ENCODE measurements at regions not wholly inside any gene's neighbourhood (a gene's known extent, or its start where the extent isn't known, plus 50 kb on each side); places are given as distances from the start of the nearest gene placed in this dataset.

- DNase-seq (ENCODE audit: low read depth in 2 of 2) = no peak
Measured at GRCh38 chr11:8323161-8323935, 59.7 kb upstream of the LMO1 start.

GRCh38 chr11:8321876-8322275, 58.2 kb upstream of the LMO1 start:
- DNase-seq (ENCODE audit: low read depth in 2 of 2) = no peak

- no peak for DNase-seq (ENCODE audit: low read depth in 2 of 2)
Measured at GRCh38 chr11:8320076-8320475, 56.4 kb upstream of the LMO1 start.

DNA sequence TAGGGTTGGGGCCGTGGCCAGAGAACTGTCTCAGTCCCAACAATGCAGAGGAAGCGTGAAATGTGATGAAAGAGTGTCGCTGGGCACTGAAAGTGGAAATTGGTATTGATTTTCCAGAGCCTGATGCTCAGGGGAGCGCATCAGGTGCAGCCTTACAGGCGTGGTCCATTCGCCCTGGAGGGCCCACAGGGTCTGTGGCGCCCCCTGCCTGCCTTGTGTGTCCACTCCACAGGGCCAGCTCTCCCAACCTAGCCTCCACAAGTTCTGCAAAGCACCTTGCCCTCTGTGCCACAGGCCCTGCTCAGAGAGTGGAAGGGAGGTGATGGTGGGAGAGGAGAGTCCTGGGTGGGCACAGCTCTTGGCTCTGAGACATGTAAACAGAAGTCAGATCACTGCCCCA, 54.9 kb upstream of the LMO1 start:
- DNase-seq (ENCODE audit: low read depth in 2 of 2) = no peak

DNA sequence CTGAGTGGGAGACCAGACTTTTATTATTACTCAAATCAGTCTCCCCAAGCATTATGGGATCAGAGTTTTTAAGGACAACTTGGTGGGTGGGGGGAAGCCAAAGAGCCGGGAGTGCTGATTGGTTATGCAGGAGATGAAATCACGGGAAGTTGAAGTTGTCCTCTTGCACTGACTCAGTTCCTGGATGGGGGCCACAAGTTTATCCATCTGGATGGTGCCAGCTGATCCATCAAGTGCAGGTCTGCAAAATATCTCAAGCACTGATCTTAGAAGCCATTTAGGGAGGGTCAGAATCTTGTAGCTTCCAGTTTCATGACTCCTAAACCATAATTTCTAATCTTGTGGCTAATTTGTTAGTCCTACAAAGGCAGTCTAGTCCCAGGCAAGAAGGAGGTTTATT, 53.5 kb upstream of the LMO1 start:
- DNase-seq (ENCODE audit: low read depth in 2 of 2) = no peak

DNA sequence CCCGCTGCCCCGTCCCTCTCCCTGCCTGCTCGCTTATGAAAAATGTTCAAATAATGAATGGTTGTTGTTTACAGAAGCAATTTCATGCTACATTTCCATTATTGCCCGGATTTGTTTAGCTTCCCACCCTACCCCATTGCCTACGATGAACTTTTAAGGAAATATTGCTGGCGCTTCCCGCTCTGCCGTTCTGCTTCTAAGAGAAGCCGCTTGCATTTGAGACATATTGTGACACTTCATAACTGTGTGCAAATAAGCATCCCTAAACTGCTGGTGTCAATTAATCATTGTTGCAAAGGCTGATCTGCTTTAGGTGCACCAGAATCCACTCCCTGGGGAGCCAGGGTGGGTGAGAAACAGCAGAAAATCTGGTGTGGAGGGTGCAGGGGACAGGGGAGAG, 52.3 kb upstream of the LMO1 start:
- DNase-seq (ENCODE audit: low read depth in 2 of 2) = no peak

DNA sequence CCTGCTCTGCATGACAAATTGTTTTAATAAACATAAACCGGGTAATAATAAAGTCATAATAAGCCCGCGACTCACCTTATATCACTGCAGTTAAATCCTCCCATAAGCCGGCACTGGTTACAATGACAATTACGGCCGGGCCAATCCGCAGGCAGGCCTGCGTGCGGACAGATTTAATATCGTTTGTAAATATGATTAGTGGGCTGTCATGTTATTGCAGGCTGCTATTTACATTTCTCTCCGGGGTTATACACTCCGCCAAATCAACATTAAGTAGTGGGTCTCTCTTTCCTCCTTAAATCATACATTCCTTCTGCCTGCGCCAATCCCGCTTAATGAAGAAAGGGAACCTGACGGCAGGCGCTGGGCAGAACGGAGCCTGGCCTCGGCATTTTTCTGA, 51.8 kb upstream of the LMO1 start:
- no peak for DNase-seq (ENCODE audit: low read depth in 2 of 2)

DNA sequence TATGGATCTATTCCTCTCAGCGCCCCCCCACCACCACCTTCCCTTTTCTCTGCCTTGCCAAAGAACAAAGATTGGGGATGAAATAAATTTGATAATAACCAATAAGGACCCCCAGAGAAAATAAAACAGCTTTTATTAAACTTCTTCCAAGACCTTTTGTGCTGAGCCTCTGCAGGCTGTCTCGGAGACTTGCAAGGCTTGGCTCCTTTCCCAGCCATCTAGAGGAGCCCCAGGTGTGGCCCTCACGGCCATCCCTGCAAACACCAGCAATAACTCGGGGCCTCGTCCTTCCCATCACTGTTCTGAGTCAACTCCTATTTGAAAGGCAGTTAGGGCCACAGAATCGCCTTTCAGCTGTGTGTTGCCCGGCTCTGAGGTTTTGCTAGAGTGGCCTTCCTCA, 51.2 kb upstream of the LMO1 start:
- no peak for DNase-seq (ENCODE audit: low read depth in 2 of 2)

- no peak for DNase-seq (ENCODE audit: low read depth in 2 of 2)
Measured at GRCh38 chr11:8313504-8314090, 49.9 kb upstream of the LMO1 start.

Data from dermis microvascular lymphatic vessel endothelial cell (primary cell).